HG03097 (cell line): ENCODE measurements at regions not wholly inside any gene's neighbourhood (a gene's known extent, or its start where the extent isn't known, plus 50 kb on each side); places are given as distances from the start of the nearest gene placed in this dataset.
A peak's percentile ranks its signal among the peaks of the same experiment; 100 is the strongest.
"Not testable (repeated sequence)": the region's sequence is repeated elsewhere in the genome, so short reads cannot be mapped to it uniquely, and the experiment has no call there.

Experiments
- ATAC-seq: cut with Tn5 transposase; IDR thresholded peaks from one replicate; pipeline ENCODE4 v1.9.1; 2021; ENCODE audit not compliant: unreplicated experiment, low FRiP score

DNA sequence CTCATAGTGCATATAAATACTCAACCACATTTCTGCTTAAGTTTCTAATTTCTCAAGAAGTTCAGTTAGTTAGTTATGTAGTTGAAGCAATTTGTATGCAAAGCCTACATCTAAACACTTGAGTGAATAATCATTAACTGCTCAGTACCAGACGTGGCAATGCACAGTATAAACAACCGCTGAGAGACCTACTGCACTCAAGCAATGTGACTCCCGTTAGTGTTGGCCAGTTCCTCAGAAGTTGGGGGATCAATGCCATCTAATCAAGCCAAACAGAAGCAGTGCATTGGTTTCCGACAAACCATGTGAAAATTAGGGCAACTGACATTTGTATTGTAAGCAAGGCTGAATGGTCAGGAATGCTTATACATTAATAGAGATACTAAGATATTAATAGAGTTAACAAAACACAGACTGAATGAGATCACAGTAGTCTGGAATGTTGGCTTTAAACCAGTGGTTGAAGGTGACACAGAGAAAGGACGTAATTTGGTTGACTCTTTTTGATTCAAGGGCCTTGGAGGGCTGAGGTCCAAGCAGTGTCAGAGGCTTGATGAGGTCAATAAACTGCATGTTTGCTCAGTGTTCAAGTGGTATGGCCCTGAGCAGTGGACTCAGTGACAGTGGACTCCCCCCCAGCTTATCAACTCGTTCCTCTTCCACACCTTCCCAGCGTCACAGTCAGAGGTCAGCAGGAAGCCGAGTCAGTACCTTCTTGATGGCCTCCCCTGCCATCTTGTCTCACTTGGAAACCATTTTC lies 255.5 kb downstream of the CTH start:
- no peak for ATAC-seq

DNA sequence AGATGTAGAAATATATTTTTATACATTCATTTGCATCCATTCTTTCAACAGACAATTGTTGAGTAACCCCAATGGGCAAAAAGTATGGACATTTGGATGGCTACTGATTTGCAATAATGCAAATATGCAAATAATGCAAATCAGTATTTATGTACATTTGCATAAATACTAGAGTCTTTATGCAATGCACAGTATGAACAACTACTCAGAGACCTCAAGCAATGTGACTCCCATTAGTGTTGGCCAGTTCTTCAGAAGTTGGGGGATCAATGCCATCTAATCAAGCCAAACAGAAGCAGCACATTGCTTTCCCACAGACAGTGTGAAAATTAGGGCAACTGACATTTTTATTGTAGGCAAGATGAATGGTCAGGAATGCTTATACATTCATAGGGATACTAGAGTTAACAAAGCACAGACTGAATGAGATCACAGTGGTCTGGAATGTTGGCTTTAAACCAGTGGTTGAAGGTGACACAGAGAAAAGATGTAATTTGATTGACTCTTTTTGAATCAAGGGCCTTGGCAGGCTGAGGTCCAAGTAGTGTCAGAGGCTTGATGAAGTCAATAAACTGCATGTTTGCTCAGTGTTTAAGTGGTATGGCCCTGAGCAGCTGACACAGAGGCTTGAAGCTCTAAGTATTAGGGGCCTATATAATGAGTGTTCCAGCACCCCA lies 256.6 kb downstream of the CTH start:
- no peak for ATAC-seq

GRCh38 chr1:70671006-70671405 lies 259.9 kb downstream of the CTH start:
- no peak for ATAC-seq

DNA sequence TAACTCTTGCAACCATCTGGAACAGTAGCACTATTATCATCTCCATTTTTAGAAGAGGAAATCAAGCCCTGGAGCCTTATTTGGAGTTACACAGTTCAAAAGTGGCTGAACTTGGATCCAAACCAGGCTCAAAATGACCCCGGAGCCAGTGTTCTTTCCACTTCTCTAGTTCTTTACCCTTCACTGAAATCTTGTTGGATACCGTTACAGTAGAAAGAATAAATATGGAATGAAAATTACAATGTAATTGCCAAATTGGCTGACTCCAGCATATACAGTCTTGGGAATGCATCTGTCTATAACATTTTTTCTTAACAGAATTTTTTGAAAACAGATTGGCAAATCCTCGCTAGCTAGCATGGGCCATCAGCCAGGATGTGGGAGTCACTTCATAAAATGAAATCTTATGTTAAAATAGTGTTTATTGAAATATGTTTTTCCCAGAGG lies 261.4 kb downstream of the CTH start:
- ATAC-seq, result no peak

GRCh38 chr1:70674941-70675685 lies 264.0 kb downstream of the CTH start:
- no peak for ATAC-seq

GRCh38 chr1:70675737-70676156 lies 264.7 kb downstream of the CTH start:
- peak; percentile 92 for ATAC-seq

DNA sequence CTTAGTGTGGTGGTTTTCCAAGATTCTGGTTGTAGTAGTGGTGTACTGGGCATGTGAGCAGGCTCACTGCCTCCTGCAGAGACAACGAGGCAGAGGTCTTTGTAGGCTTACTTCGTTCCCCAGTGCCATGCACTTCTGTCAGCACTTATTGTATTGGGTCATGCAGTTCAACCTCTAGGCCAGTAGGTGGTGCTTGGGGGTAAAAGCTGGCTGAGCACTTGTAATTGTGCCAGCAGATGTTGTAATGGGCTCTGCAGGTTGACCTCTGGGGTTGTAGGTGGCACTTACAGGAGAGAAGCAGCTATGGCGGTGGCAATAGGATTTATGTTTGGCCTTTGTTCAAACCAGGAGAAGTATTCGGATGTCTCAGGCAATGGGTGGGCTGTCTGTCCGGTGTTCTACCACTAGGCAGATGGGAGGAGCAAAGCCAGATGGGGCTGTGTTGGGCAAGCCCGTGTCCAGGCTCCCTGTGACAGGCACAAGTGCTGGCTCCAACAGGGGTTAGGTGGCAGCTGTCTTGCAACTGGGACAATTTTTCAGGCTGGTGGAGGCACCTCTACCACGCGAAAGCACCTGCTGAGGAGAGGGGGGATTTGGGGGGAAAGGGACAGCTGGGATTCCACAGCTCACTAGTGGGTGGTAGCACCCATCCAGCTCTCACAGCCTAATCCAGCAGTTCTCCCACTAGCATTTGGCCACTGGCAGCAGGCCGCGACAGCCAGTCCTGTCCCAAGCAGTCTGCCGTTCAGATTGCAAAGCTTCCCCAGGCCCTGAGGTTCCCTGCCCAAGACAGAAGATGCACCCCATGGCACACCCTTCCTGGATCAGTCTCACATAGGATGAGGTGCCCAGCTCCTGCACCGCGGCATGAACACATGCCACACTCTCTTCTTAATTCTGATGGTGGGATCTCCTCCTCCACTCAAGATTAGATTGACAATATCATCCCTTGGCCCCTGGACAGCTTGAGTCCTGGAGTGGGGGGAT lies 274.5 kb downstream of the CTH start:
- peak; percentile 99 for ATAC-seq

DNA sequence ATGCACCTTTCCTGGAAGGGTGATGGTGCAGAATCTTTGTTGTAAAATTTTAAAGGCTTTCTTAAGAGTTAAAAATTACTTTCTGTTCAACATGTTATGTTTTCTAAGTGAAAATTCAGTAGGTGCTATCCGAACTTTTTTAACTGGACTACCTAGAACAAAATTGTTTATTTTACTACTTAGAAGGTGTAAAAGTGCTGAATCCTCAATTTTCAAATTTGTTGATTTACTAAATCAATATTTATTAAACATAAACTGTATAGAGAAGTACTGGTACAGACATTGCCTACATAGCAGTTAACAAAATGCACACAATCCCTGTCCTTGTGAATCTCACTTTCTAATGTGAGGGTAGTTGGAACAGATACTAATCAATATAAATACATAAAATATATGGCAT lies 277.5 kb downstream of the CTH start:
- no peak for ATAC-seq

GRCh38 chr1:70706381-70707037 lies 295.4 kb downstream of the CTH start:
- ATAC-seq, result no peak

- ATAC-seq, result no peak
These were observed 296.1 kb downstream of the CTH start for GRCh38 chr1:70707214-70707613.

DNA sequence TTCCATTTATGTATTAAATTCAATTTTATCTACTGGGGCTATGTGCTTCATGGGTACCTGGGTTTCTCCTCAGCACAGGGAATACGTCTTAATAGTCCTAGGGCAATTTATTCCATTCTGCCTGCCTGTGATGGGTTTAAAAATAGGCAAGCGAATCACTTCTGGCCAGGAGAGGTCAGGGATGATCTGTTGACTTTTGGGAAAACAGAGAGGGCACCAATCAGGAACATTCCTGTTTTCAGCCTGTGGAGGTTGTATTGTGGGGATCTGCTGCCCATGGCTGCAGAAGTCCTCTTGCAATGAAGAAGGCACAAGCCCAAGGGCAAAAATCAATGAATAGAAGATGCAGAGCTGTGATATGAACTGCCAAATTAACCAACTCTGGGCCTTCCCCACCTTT lies 303.1 kb downstream of the CTH start:
- no peak for ATAC-seq

DNA sequence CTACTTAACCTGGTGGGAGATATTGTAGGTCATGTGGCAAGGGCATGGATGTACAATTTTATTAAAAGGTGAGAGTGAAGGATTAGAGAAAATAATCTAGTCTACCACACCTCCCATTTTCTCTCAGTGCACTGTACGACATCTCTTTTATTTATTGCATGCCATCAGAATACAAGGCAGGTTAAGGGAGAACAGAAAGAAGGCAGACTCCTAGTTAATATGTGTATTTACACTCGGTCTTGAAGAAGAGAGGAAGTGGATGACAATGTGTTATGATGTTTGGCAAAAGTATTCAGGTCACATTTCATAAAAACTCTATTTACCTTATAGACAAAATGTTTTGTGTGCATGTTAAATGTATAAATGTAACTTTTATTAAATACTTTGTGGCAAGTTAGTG lies 306.1 kb downstream of the CTH start:
- no peak for ATAC-seq

DNA sequence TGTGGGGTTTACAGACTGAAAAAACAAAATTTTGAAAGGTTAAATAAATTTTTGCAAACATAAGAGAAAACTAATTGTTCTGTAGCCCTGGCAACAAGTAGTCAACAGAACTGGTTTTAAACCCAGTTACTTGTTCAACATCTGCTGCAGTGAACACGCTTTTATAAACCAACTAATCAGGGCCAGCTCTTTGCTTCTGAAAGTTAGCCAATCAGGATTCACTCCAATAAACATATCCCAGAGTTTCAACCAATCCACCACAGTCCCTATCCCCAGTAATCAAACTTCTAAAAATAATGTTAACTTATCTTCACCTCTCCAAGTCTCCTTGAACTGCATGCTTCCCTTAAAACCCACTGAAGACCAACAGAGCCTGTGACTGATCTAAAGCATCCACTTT lies 306.6 kb downstream of the CTH start:
- no peak for ATAC-seq

DNA sequence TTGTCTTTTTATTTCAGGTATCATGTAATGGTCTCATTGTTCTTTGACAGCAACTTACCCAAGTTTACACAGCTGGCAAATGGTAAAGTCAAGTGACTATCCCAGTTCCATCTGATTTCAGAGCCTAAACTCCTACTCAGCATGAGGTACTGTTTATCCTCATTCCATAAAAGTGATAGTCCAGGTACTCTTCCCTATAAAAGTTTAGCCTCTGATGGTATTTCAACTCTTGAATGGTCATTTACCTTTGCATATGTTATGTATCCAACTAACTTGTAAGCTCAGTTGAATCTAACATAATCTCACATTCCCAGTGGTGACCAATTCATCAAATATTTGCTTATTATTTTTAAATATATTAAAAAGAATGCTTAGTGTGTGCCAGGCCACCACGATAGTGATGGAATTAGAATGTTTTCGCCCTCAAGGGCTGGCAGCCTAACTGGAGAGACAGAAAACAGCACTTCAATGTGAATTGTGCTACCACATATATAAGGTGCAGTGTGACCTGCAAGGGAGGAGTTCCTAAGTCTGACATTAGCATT lies 307.1 kb downstream of the CTH start:
- ATAC-seq, result no peak

DNA sequence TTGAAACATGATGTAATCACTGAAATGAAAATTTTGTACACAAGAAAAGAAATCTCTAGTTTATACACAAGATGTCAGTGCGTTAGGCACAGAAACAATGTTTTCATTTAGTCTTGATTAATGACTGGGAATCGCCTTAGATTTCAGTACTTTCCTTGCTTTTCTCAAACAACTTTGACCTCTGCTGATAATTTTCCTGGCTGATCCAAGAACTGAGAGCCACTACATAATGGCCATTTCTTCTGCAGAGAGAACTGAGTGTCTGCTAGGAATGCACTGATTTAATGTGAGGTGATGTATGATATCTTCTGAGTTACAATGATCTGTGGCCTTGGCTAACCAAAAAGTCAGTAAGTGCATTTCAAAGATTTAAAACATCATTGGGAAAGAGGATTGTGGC lies 308.1 kb downstream of the CTH start:
- no peak for ATAC-seq

GRCh38 chr1:70720109-70720508 lies 309.0 kb downstream of the CTH start:
- ATAC-seq, result no peak

DNA sequence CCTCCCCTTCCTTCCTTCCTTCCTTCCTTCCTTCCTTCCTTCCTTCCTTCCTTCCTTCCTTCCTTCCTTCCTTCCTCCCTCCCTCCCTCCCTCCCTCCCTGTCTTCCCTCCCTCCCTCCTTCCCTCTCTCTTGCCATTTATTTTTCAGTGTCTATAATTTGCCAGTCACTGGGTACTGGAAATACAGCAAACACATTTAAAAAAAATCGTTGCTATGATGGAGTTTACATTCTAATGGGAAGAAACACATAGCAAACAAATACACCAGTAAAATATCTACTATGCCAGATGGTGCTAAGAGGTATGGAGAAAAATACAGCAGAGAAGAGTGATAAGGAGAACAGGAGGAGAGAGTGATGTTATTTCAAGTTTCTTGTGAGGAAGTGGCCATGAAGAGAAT lies 309.5 kb downstream of the CTH start:
- ATAC-seq, result no peak

GRCh38 chr1:70727886-70728489 lies 316.9 kb downstream of the CTH start:
- ATAC-seq, result no peak

DNA sequence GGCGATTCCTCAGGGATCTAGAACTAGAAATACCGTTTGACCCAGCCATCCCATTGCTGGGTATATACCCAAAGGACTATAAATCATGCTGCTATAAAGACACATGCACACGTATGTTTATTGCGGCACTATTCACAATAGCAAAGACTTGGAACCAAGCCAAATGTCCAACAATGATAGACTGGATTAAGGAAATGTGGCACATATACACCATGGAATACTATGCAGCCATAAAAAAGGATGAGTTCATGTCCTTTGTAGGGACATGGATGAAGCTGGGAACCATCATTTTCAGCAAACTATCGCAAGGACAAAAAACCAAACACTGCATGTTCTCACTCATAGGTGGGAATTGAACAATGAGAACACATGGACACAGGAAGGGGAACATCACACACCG lies 311.1 kb downstream of the PTGER3 start:
- ATAC-seq, result not testable (repeated sequence)
